Vagina (tissue), 2 donors: ENCODE measurements at regions not wholly inside any gene's neighbourhood (a gene's known extent, or its start where the extent isn't known, plus 50 kb on each side); places are given as distances from the start of the nearest gene placed in this dataset.

Source experiments
- CTCF ChIP-seq, 3 experiments: fragments of 450-650 bp in 2 of 3; fragments of 200-600 bp in 1 of 3; sonication (generic) in 1 of 3; IDR thresholded peaks; one replicate each; pipeline ENCODE4 v1.5.1; 2017 to 2019; ENCODE audit warnings: antibody characterized with exemption in 3 of 3, mild to moderate bottlenecking in 2 of 3, moderate library complexity in 2 of 3
- POLR2A ChIP-seq, 2 donors: fragments of 450-650 bp; IDR thresholded peaks; one replicate each; pipeline ENCODE4 v1.6.1; 2017; ENCODE audit warnings: antibody characterized with exemption in 2 of 2, mild to moderate bottlenecking in 2 of 2, moderate library complexity in 2 of 2

- no peak for TF ChIP-seq CTCF (IDR thresholded peaks at IDR 0.05)
- no peak for TF ChIP-seq POLR2A (IDR thresholded peaks at IDR 0.05)
These were observed 90.9 kb upstream of the WDR11 start for GRCh38 chr10:120760253-120760652.
